CD14-positive monocyte (primary cell): ENCODE measurements at regions not wholly inside any gene's neighbourhood (a gene's known extent, or its start where the extent isn't known, plus 50 kb on each side); places are given as distances from the start of the nearest gene placed in this dataset.

Source experiments
- DNase-seq, 3 donors: peaks; one replicate each; pipeline ENCODE4 v3.0.0-alpha.2; 2011 to 2022
- H2AFZ ChIP-seq: 2 replicates; pipeline ENCODE4 v1.6.0; 2012; ENCODE audit warnings: mild to moderate bottlenecking, low read depth, low read length, inconsistent platforms; ENCODE audit not compliant: insufficient read depth, poor library complexity, severe bottlenecking
- H3K27ac ChIP-seq, 2 donors: 1 replicate in 1 of 2; 2 replicates in 1 of 2; pipeline ENCODE4 v1.5.1; 2012 to 2013; ENCODE audit warnings: low read length in 2 of 2, control low read depth in 1 of 2, inconsistent platforms in 1 of 2, low read depth in 1 of 2, mild to moderate bottlenecking in 1 of 2
- H3K27me3 ChIP-seq, 2 donors: one replicate each; pipeline versions ENCODE4 v1.6.0 to v1.6.1; 2011 to 2013; ENCODE audit warnings: low read length in 2 of 2; ENCODE audit not compliant: control insufficient read depth in 2 of 2, insufficient read depth in 2 of 2
- H3K36me3 ChIP-seq, 2 donors: replicated peaks in 1 of 2; 1 replicate in 1 of 2; 2 replicates in 1 of 2; pipeline versions ENCODE4 v1.5.1 to v1.6.1; 2012 to 2013; ENCODE audit warnings: low read length in 2 of 2, control low read depth in 1 of 2, inconsistent platforms in 1 of 2, mild to moderate bottlenecking in 1 of 2; ENCODE audit not compliant: insufficient read depth in 2 of 2, control insufficient read depth in 1 of 2
- H3K4me1 ChIP-seq, 2 donors: 1 replicate in 1 of 2; 2 replicates in 1 of 2; pipeline versions ENCODE4 v1.5.1 to v1.6.1; 2012 to 2013; ENCODE audit warnings: low read length in 2 of 2, control low read depth in 1 of 2, inconsistent platforms in 1 of 2, mild to moderate bottlenecking in 1 of 2, moderate library complexity in 1 of 2; ENCODE audit not compliant: insufficient read depth in 2 of 2, control insufficient read depth in 1 of 2
- H3K4me2 ChIP-seq: replicated peaks from 2 replicates; pipeline ENCODE3; 2012; ENCODE audit warnings: low read length, moderate library complexity, mild to moderate bottlenecking; ENCODE audit not compliant: poor library complexity, severe bottlenecking; ENCODE audit errors: extremely low read depth
- H3K4me3 ChIP-seq, 3 experiments: fragments of 200-600 bp in 1 of 3; sonication (generic) in 1 of 3; replicated peaks in 1 of 3; 1 replicate in 2 of 3; 2 replicates in 1 of 3; pipeline ENCODE4 v1.5.1; 2011 to 2013; ENCODE audit warnings: low read length in 3 of 3, mild to moderate bottlenecking in 3 of 3, control low read depth in 2 of 3, low read depth in 2 of 3, inconsistent platforms in 1 of 3, moderate library complexity in 1 of 3
- H3K79me2 ChIP-seq: 2 replicates; pipeline ENCODE4 v1.6.0; 2012; ENCODE audit warnings: mild to moderate bottlenecking, control low read depth, inconsistent platforms, low read length, moderate library complexity; ENCODE audit not compliant: insufficient read depth
- H3K9ac ChIP-seq: 2 replicates; pipeline ENCODE4 v1.6.0; 2017; ENCODE audit warnings: low read length, mild to moderate bottlenecking; ENCODE audit not compliant: insufficient read depth, poor library complexity, severe bottlenecking
- H3K9me3 ChIP-seq, 2 donors: replicated peaks in 1 of 2; 1 replicate in 1 of 2; 2 replicates in 1 of 2; pipeline versions ENCODE4 v1.5.1 to v1.6.1; 2012 to 2013; ENCODE audit warnings: low read length in 2 of 2, control low read depth in 1 of 2; ENCODE audit not compliant: control insufficient read depth in 1 of 2, insufficient read depth in 1 of 2
- H4K20me1 ChIP-seq: 2 replicates; pipeline ENCODE4 v1.6.0; 2012; ENCODE audit warnings: mild to moderate bottlenecking, low read length, control low read depth, moderate library complexity; ENCODE audit not compliant: insufficient read depth
- H3K27ac Mint-ChIP-seq, 7 donors: one replicate each; pipeline ENCODE4 v1.8.0; 2020; ENCODE audit warnings: mild to moderate bottlenecking in 7 of 7, mixed read lengths in 7 of 7, moderate library complexity in 6 of 7, inconsistent platforms in 2 of 7
- H3K27me3 Mint-ChIP-seq, 3 donors: one replicate each; pipeline ENCODE4 v1.8.0; 2021 to 2022; ENCODE audit warnings: low read depth in 3 of 3, mild to moderate bottlenecking in 3 of 3, mixed read lengths in 3 of 3, moderate library complexity in 3 of 3, inconsistent platforms in 1 of 3
- H3K36me3 Mint-ChIP-seq, 2 donors: one replicate each; pipeline ENCODE4 v1.8.0; 2020; ENCODE audit warnings: mixed read lengths in 2 of 2, inconsistent platforms in 1 of 2, mild to moderate bottlenecking in 1 of 2
- H3K4me1 Mint-ChIP-seq: one replicate; pipeline ENCODE4 v1.8.0; 2020; ENCODE audit warnings: mild to moderate bottlenecking, mixed read lengths
- H3K4me3 Mint-ChIP-seq, 2 donors: one replicate each; pipeline ENCODE4 v1.8.0; 2020; ENCODE audit warnings: mild to moderate bottlenecking in 2 of 2, mixed read lengths in 2 of 2, moderate library complexity in 1 of 2
- H3K9me3 Mint-ChIP-seq, 7 donors: one replicate each; pipeline ENCODE4 v1.8.0; 2020 to 2022; ENCODE audit warnings: mixed read lengths in 7 of 7, mild to moderate bottlenecking in 6 of 7, moderate library complexity in 6 of 7, inconsistent platforms in 2 of 7
- CTCF ChIP-seq: fragments of 200-600 bp; IDR thresholded peaks from one replicate; pipeline ENCODE4 v1.8.0; 2022; ENCODE audit warnings: antibody characterized with exemption, mild to moderate bottlenecking
- WGBS: methylation state at CpG from one replicate; pipeline ENCODE4 v1.1.5; 2013; ENCODE audit warnings: missing lambda C conversion rate; ENCODE audit not compliant: insufficient coverage; 5-methylcytosine and 5-hydroxymethylcytosine counted together
- intact Hi-C, 2 donors: fragments of 100-400 bp; cut with micrococcal nuclease; formaldehyde crosslinking; loops; one replicate each; pipeline versions ENCODE4 v1.15.0 to v1.15.1; 2023

GRCh38 chr5:171592736-171593135 is 173.3 kb downstream of the FGF18 start:
- no peaks in the 10 kb centered on the region for H3K9me3 ChIP-seq
- 83% methylated on average over 2 of the region's 3 CpGs for WGBS
- intact Hi-C loops: no loop called here
- no peaks in the 10 kb centered on the region for H3K4me1 ChIP-seq
- no peaks in the 10 kb centered on the region for H3K36me3 ChIP-seq
- no peaks in the 10 kb centered on the region for H4K20me1 ChIP-seq
- H3K4me2 ChIP-seq: no peak overlapping the region
- no peak overlapping the region for H2AFZ ChIP-seq
- H3K4me3 ChIP-seq: no peak overlapping the region
- Mint-ChIP-seq H3K27ac (no peak overlapping the region), H3K4me1 (peaks cover 4% of the 10 kb centered on the region), H3K9me3 (peaks cover 0 to 1% (median 0%) of the 10 kb centered on the region in 7 donors), H3K27me3 (peaks cover 0 to 5% (median under 1%) of the 10 kb centered on the region in 3 donors), H3K4me3 (no peak overlapping the region), H3K36me3 (no peaks in the 10 kb centered on the region)
- no peak for TF ChIP-seq CTCF
- no peaks in the 10 kb centered on the region for H3K79me2 ChIP-seq
- no peak for DNase-seq
- no peak overlapping the region for H3K9ac ChIP-seq
- H3K27ac ChIP-seq: no peak overlapping the region
- no peaks in the 10 kb centered on the region for H3K27me3 ChIP-seq

DNA sequence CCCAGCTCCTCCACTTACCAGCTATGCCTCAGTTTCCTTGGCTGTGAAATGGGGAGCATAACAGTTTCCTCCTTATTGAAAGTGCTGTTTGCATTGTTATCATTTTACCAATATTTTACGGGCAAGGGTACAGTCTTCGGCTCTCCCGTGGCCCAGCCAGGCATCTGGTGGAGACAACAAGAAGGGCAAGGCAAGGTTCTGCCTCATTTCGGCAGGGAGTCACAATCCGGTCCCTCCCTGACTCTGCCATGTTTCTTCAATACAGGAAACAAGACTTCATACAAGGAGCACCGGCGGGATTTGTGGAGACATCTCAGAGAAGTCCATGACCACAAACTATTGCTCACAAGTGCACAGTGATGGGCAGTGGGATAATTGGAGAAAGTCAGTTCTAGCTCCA is 174.0 kb downstream of the FGF18 start:
- Histone ChIP-seq H3K9me3 (no peaks in the 10 kb centered on the region), H3K27ac (no peak overlapping the region), H3K4me2 (no peak overlapping the region), H2AFZ (no peak overlapping the region), H3K36me3 (no peaks in the 10 kb centered on the region), H3K4me3 (no peak overlapping the region), H3K79me2 (no peaks in the 10 kb centered on the region), H4K20me1 (no peaks in the 10 kb centered on the region), H3K27me3 (no peaks in the 10 kb centered on the region), H3K9ac (no peak overlapping the region), H3K4me1 (no peaks in the 10 kb centered on the region)
- no peak for TF ChIP-seq CTCF
- intact Hi-C loops: no loop called here
- WGBS: 100% methylated on average over 2 of the region's 7 CpGs
- H3K4me1 Mint-ChIP-seq: peaks cover 4% of the 10 kb centered on the region
- no peak overlapping the region for H3K27ac Mint-ChIP-seq
- H3K9me3 Mint-ChIP-seq: peaks cover 0 to 1% (median 0%) of the 10 kb centered on the region in 7 donors
- no peak overlapping the region for H3K4me3 Mint-ChIP-seq
- H3K36me3 Mint-ChIP-seq: no peaks in the 10 kb centered on the region
- peaks cover 0 to 5% (median 0%) of the 10 kb centered on the region in 3 donors for H3K27me3 Mint-ChIP-seq
- no peak for DNase-seq
